NCI-H524 treated with DMSO at 0.1 percent for 48 hours (cell line): ENCODE measurements at regions not wholly inside any gene's neighbourhood (a gene's known extent, or its start where the extent isn't known, plus 50 kb on each side); places are given as distances from the start of the nearest gene placed in this dataset.

Experiments used
- DNase-seq: peaks from one replicate; lab custom pipeline; 2025; lab: John Stamatoyannopoulos, UW

GRCh38 chr6:97586344-97586743 lies 303.3 kb upstream of the MMS22L start:
- DNase-seq = peak; percentile 1

- no peak for DNase-seq
Measured at GRCh38 chr6:97591955-97592354, 308.9 kb upstream of the MMS22L start.

- DNase-seq = no peak
Measured at GRCh38 chr6:97594844-97595243, 311.8 kb upstream of the MMS22L start.

GRCh38 chr6:97621111-97621510 lies 338.1 kb upstream of the MMS22L start:
- DNase-seq = no peak

- DNase-seq = peak; percentile 74
Measured at GRCh38 chr6:97626671-97627441, 343.8 kb upstream of the MMS22L start.

GRCh38 chr6:97629180-97629579 lies 346.2 kb upstream of the MMS22L start:
- no peak for DNase-seq

- DNase-seq = no peak
Measured at GRCh38 chr6:97630604-97631003, 347.6 kb upstream of the MMS22L start.

- no peak for DNase-seq
Measured at GRCh38 chr6:97632341-97632740, 349.3 kb upstream of the MMS22L start.

- DNase-seq = no peak
Measured at GRCh38 chr6:97639702-97640101, 356.7 kb upstream of the MMS22L start.

GRCh38 chr6:97644353-97644752 lies 361.3 kb upstream of the MMS22L start:
- no peak for DNase-seq

GRCh38 chr6:97645757-97646156 lies 362.7 kb upstream of the MMS22L start:
- no peak for DNase-seq

- DNase-seq = no peak
Measured at GRCh38 chr6:97653076-97653475, 370.1 kb upstream of the MMS22L start.

- no peak for DNase-seq
Measured at GRCh38 chr6:97653517-97653916, 370.5 kb upstream of the MMS22L start.

GRCh38 chr6:97654674-97655073 lies 371.7 kb upstream of the MMS22L start:
- no peak for DNase-seq

- DNase-seq = no peak
Measured at GRCh38 chr6:97656236-97656635, 373.2 kb upstream of the MMS22L start.

- DNase-seq = no peak
Measured at GRCh38 chr6:97656706-97657350, 373.8 kb upstream of the MMS22L start.

GRCh38 chr6:97658090-97658489 lies 375.1 kb upstream of the MMS22L start:
- no peak for DNase-seq

- no peak for DNase-seq
Measured at GRCh38 chr6:97663252-97663651, 380.2 kb upstream of the MMS22L start.

- no peak for DNase-seq
Measured at GRCh38 chr6:97665446-97665845, 382.4 kb upstream of the MMS22L start.

GRCh38 chr6:97666889-97667288 lies 383.9 kb upstream of the MMS22L start:
- DNase-seq = no peak

GRCh38 chr6:97668716-97669115 lies 385.7 kb upstream of the MMS22L start:
- DNase-seq = no peak

- DNase-seq = peak; percentile 20
Measured at GRCh38 chr6:97669191-97670031, 386.4 kb upstream of the MMS22L start.

- no peak for DNase-seq
Measured at GRCh38 chr6:97674802-97675201, 391.8 kb upstream of the MMS22L start.
